SW480 (cell line): ENCODE measurements at regions not wholly inside any gene's neighbourhood (a gene's known extent, or its start where the extent isn't known, plus 50 kb on each side); places are given as distances from the start of the nearest gene placed in this dataset.
"Not testable (repeated sequence)": the region's sequence is repeated elsewhere in the genome, so short reads cannot be mapped to it uniquely, and the experiment has no call there.

ENCODE experiments used
- DNase-seq: peaks from one replicate; pipeline ENCODE4 v3.0.0-alpha.2; 2016; ENCODE audit warnings: low spot score

GRCh38 chr2:215794829-215795546 is 218.4 kb downstream of the MREG start:
- no peak for DNase-seq

- DNase-seq: no peak
Measured at GRCh38 chr2:215793747-215794595, 219.4 kb downstream of the MREG start.

DNA sequence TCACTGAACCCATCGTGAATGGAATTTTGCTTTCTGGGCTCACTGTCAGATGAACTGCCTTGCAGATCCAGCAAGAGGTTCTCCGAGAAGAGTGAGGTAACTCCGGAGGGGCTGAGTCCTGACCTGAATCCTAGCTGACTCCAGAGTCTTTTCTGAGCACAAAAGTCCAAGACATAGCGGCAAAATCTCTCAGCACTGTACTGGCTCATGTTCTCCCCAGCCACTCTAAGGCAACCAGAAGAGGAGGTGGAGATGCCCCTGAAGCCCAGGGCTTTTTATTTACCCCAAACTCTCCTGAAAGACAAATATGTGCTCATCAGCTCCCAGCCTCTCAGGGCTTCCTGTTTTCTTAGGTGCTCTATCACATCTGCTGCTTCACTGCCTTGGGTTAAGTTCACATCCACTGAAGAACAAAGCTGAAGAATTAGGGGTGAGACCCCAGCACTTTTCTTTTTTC is 221.8 kb downstream of the MREG start:
- no peak for DNase-seq

- no peak for DNase-seq
Measured at GRCh38 chr2:215790523-215791421, 222.6 kb downstream of the MREG start.

- DNase-seq: no peak
Measured at GRCh38 chr2:215787565-215788178, 225.7 kb downstream of the MREG start.

DNA sequence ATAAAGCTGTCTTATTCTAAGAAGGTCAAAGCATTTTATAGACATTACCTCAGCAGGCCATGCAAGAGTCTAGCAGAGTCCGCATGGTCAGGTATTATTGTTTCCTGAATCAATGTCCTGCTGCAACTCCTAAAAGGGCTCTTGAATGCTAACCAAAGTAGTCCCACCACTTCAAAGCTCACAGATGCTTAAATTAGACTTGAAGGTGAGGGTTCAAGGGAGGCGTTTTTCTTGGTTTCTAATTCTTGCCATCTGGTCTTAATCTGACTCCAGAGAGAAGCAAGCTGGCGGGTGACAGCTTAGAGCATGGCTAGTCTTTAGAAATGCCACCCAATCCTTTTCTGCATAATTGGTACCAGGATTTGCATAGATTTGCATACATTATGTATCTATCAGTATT is 226.3 kb downstream of the MREG start:
- no peak for DNase-seq

GRCh38 chr2:215784371-215784783 is 229.0 kb downstream of the MREG start:
- no peak for DNase-seq

DNA sequence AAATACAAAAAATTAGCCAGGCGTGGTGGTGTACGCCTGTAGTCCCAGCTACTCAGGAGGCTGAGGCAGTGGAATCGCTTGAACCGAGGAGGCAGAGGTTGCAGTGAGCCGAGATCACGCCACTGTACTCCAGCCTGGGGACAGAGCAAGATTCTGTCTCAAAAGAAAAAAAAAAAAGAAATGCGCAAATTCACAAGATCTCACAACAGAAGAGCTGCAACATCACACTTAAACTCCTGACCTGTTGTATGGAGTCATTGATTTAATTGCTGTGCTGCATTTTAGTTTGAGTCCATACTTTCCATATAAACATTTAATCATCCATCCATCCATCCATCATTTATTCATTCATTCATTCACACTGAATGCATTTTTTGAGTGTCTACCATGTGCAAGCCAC is 229.7 kb downstream of the MREG start:
- DNase-seq: not testable (repeated sequence)

- DNase-seq: no peak
Measured at GRCh38 chr2:215782965-215783364, 230.4 kb downstream of the MREG start.

DNA sequence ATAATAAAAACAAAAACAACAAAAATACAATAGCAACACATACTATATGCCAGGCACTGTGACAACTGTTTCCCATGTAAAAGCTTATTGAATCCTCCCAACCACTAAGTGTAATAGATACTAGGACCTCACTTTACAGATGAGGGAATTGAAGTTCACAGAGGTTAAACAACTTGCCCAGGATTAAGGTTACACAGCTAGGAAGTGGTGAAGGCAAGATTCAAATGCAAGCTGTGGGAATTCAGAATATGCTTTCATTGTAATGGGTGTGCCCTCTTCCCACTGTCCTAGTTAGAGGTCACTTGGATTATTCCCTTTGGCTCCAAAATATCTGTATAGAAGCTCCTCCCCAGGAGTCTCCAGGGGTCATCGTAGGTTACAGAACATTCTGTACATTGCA is 231.1 kb downstream of the MREG start:
- DNase-seq: no peak

- no peak for DNase-seq
Measured at GRCh38 chr2:215780907-215781685, 232.3 kb downstream of the MREG start.

DNA sequence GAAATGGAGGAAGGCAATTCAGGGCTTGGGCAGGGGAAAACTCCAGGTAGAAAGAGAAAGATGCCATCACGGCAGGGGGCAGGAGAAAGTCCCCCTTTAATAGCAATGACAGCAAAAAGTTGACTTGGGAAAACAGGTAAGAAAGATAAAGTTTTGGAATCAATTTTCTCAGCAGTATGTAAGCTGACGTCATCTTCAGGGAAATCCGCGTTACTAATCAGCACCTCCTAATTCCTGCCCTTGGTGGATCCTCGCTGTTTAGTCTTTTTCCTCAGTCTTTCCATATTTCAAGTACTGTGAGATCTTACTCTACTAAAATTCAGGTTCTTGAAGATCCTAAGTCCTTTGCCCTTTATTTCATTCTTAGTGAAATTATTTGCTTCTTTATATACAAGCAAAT is 233.0 kb downstream of the MREG start:
- DNase-seq: no peak

GRCh38 chr2:215779912-215780311 is 233.4 kb downstream of the MREG start:
- DNase-seq: no peak

GRCh38 chr2:215777465-215778044 is 235.8 kb downstream of the MREG start:
- DNase-seq: no peak

DNA sequence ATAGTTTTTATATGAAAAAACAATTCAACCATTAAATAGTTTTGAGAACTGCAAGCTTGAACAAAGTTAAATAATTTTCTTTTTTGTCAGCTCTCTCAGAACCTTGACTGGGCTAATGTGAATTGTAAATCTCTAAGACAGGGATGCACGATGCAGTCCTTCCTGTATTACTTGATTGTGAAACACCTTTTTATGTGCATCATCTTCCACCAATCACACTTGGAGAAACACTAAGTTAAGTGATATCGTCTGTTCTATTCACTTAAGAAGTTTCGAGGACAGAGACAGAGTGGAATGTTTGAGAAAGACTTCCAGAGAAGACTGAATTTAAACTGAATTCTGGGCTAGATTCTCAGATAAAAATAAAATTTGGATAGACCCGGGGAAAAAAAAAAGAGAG is 238.2 kb downstream of the MREG start:
- no peak for DNase-seq

- DNase-seq: no peak
Measured at GRCh38 chr2:215773728-215774127, 239.6 kb downstream of the MREG start.

DNA sequence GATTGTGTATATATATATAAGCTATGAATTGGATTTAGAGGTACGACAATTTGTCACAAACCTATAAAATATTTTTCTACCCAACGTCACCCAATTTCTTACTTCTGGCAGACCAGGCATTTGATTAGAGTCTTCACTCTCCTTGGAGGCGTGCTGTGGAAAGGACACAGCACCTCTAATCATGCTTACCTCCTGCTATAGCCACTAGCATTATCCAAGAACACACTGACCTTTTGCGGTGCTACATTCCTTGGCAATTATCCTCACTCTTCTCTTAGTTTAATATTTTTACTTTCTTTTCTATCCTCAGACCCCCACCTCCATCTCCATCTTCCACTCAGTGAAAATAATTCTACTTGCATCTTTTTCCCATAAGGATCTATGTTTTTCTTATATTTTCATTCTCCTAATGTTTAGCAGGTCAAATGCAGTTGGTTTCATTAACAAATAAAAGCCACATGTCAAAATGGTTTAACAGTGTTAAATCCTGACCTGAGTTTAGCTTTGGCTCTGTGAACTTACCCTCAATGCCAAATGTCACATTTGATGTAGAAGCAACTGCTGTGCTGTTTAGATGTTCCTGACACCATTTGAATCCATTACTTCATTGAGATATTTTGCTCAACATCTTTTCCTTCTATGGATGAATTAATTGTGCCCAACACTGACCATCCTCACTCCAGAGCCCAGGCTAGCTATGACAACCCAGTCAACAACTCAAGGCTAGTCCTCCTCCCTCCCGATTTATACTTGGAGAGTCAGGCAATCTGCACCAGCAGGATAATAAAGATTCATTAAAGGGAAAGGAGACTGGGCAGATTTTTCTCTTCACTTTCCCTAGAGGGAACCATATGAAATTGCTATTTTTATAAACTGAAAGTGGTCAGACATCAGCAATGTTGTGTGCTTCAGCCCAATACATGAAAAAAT is 240.5 kb downstream of the MREG start:
- DNase-seq: no peak

GRCh38 chr2:215772003-215772402 is 241.3 kb downstream of the MREG start:
- no peak for DNase-seq

DNA sequence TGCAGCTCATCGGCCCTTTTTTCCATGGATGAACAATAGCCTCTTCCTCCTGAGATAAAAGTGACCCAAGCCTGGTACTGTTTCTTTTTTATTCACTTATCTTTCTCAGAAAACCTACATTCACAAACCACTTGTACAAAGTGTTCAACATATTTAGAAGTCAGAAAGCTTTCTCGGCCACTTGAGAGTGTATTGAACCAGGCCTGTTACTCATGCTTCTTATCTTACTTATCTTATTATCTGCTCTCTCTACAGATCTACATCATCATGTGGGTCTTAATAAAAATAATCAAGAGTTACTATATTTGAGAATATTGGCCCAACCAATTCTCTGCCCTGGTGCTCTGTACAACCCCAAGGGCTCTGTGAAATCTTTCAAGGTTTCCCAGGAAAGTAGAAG is 242.1 kb downstream of the MREG start:
- no peak for DNase-seq

- no peak for DNase-seq
Measured at GRCh38 chr2:215770668-215771067, 242.7 kb downstream of the MREG start.
